ENCODE measurements at regions not wholly inside any gene's neighbourhood (a gene's known extent, or its start where the extent isn't known, plus 50 kb on each side); places are given as distances from the start of the nearest gene placed in this dataset.

DNA sequence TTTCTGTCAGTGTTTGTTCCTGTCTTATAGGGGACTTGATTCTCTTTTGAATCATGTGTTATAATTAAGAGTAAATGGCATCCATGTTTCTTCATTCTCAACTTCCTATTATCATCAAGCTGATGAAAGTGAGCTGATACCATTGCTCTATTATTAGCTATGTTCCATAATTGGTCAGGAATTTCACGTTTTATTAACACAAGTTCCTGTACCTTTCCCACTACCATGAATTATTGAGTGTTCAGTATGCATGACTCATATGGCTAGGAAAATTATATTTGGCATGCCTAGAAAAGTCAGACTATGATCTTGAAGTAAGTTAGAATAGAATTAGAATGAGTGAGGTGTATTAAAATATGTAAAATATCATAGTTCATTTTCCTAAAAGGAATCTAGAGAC lies 278.9 kb upstream of the LRRC3B start:
- DNase-seq (ENCODE audit: low read depth in 4 of 4, low spot score in 3 of 4): no peak

DNA sequence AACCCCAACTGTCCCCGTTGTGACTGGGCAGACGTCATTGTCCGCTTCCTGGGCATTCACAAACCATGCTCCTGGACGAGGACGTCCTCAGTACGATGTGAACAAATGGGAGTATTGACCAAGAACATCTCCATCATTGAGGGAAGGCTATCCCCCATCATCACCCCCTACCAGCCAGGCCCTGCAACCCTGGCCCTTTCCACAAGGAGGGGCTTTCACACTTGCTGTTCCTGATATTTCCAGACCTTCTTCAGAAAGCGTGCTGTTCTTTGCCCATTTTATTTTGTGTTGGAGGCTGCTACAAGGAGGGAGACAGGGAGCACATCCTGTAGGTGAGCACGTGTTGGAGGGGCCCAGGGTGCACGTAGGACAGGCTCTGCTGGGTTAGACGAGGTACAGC lies 277.0 kb upstream of the LRRC3B start:
- no peak for DNase-seq (ENCODE audit: low read depth in 4 of 4, low spot score in 3 of 4)

GRCh38 chr3:26346497-26346896 lies 276.1 kb upstream of the LRRC3B start:
- DNase-seq (ENCODE audit: low read depth in 4 of 4, low spot score in 3 of 4): no peak

- DNase-seq (ENCODE audit: low read depth in 4 of 4, low spot score in 3 of 4): no peak
Measured at GRCh38 chr3:26347150-26347549, 275.4 kb upstream of the LRRC3B start.

DNA sequence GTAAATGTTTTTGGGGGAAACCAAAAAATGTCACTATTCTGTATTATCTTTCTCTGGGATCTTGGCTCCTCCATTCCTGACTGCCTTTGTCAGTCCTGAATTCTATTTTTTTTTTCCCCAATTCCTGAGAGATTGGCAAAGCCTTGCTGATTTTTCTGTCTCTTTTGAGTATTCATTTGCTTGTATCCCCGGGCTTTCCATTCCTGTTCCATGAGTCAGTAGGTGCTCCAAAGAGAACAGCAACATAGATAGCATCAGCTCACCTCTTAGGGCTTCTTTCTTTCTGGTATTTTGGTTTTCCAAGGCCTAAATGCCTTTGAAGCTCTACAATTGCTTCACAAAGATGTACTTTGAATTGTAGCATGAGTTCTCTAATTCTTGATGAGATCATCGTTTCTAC lies 271.7 kb upstream of the LRRC3B start:
- DNase-seq (ENCODE audit: low read depth in 4 of 4, low spot score in 3 of 4): no peak

DNA sequence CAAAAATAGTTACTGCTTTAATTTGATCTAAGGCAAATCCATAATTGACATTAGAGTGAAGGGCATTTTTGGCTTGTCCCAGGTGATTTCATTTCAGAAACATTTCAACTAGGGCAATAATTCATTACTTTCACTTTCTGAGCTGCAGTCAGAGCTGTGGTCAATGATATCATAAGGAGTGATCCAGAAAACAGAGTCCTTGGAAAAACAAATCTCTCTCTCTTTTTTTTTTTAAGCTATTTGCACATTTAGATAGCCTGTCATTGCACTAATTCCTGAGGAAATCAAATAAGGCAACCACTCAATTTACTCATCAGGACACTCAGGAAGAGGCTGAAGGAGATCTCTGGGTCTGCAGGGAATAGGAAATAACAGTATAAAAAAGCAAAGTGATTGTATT lies 269.5 kb upstream of the LRRC3B start:
- no peak for DNase-seq (ENCODE audit: low read depth in 4 of 4, low spot score in 3 of 4)

DNA sequence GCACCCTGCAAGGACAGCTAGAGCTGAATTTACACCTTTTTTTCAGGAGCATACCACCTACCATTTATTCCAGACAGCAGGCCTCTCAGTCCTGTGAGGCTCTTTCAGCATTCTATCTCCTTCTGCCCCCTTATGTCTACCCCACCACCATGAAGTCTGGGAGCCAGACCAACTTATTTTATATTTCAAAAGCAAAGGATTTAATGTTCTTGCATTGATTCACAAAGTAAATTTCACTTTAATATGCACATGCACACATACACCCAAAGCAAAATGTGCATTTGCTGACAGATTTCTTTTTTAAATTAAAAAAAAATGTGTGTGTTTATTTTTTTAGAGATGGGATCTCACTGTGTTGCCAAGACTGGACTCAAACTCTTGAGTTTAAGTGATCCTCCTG lies 264.2 kb upstream of the LRRC3B start:
- DNase-seq (ENCODE audit: low read depth in 4 of 4, low spot score in 3 of 4): no peak

DNA sequence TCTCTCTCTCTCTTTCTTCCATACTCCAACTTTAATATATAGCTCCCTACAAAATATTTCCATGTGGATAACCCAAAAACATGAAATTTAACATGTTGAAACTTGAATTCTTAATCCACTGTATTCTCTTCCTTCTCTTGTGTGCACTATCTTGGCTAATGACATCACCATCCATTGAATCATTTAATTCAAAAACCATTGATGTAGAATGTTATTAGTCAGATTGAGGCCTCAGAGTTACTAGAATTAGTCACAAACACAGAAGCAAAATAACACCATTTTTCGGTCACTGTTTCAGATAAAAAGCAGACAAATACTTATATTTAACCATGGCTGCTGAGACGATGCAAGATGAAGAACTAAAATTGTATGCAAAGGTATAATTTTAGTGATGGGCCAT lies 256.9 kb upstream of the LRRC3B start:
- no peak for DNase-seq (ENCODE audit: low read depth in 4 of 4, low spot score in 3 of 4)

DNA sequence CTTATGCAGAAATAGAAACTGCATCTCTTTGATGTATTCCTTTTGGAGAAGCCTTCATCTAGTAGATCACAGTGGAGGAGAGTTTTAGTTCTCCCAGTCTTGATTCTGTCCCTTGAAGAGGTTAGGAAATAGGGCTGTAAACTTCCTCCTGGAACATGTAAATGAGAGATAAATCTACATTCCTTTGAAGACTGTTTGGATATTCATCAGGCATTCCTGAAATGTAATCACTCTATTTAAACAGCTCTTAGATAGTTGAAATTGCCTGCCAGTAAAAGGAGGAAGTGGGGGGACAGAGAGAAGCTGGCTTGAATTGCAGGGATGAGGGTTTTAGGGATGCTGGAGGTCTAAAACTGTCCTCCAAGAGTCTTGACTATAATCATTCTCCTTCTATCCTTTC lies 254.3 kb upstream of the LRRC3B start:
- no peak for DNase-seq (ENCODE audit: low read depth in 4 of 4, low spot score in 3 of 4)

GRCh38 chr3:26369133-26369532 lies 253.4 kb upstream of the LRRC3B start:
- DNase-seq (ENCODE audit: low read depth in 4 of 4, low spot score in 3 of 4): no peak

DNA sequence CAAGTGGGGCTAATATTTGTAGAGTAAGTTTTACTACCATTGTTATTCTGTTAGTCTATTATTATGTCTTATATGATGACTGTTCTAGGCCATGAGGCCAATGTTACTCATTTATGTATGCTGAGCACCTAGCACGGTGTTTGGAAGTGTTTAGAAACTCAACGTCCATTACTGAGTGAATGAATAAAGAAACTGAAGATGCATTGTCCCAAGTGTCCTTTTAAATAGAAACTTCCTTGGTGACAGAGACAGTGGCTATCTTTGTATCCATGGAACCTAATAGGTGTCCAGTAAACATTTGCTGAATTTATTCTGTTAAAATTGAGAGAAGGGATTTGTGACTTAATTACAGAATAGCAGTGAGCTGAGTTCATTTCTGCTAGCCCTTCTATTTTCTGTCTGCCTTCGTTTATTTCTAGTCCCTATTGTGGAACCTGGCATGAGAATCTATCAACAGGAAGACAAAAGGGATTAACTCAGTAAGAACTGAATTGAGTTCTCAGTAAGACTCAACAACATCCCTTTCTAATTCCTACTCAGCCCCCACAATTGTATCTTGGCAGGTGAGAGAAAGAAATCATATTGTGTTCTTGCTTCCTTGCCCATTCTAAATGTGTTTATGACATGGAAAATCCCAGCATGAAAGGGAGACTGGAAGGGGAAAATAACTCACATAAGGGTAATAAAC lies 246.6 kb upstream of the LRRC3B start:
- no peak for DNase-seq (ENCODE audit: low read depth in 4 of 4, low spot score in 3 of 4)

DNA sequence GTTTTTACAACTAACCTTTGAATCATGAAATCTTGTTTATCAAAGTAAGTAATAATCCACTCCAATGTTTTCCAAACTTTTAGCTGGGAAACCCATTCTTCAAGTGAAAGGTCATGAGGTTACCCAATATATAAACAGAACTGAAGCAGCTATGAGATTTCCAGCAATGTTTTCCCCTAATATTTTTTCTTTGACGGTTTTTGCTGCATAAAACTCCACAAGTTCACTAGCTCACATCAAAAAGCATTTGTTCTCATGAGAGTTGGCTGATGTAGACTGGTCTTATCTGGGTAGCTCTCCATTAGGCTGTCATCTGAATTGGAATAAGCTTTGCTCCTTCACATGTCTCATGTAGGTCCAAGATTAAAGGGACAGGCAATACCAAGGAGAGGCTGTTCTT lies 241.2 kb upstream of the LRRC3B start:
- DNase-seq (ENCODE audit: low read depth in 4 of 4, low spot score in 3 of 4): peak; percentile 4 to 49 (median 15)

DNA sequence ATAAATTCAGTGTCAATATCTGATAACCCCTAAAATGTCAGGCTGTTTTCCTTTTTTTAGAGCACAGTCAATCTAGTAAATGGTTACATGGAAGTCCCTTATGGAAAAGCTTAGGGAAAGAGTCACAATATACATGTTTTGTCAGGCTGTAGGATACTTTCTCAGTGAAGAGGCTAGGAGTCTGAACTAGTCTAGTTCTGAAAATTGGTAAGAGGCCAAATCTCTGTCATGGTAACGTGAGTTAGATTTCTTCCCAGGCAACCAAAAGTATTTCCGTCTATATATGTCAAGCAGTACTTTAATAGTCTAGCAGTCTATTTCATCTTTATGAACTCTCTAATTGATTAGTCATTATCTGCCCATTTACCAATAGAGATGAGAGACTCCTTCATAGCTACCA lies 215.9 kb upstream of the LRRC3B start:
- no peak for DNase-seq (ENCODE audit: low read depth in 4 of 4, low spot score in 3 of 4)

DNA sequence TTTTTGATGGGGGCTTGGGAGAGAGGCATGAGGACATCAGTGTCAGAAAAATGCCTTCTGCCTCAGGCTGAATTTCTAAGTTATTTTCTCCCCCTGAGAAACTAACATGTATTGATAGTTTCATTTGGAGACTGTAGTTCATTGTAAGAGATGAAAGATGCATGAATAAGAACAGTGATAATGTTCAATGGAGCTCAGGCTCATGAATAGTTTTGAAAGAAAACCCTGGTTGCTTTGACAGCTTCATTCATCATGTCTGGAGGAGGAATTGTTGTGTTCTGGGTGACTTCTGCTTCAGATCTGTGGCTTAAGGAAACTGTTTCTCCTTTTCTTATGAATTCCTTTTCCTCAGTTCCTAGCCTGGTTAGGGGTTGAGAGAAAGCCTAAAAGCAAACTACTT lies 204.0 kb upstream of the LRRC3B start:
- no peak for DNase-seq (ENCODE audit: low read depth in 4 of 4, low spot score in 3 of 4)

- DNase-seq (ENCODE audit: low read depth in 4 of 4, low spot score in 3 of 4): no peak
Measured at GRCh38 chr3:26422415-26422814, 200.2 kb upstream of the LRRC3B start.

- no peak for DNase-seq (ENCODE audit: low read depth in 4 of 4, low spot score in 3 of 4)
Measured at GRCh38 chr3:26425076-26425475, 197.5 kb upstream of the LRRC3B start.

- no peak for DNase-seq (ENCODE audit: low read depth in 4 of 4, low spot score in 3 of 4)
Measured at GRCh38 chr3:26428992-26429391, 193.6 kb upstream of the LRRC3B start.

- DNase-seq (ENCODE audit: low read depth in 4 of 4, low spot score in 3 of 4): no peak
Measured at GRCh38 chr3:26437678-26438077, 184.9 kb upstream of the LRRC3B start.

DNA sequence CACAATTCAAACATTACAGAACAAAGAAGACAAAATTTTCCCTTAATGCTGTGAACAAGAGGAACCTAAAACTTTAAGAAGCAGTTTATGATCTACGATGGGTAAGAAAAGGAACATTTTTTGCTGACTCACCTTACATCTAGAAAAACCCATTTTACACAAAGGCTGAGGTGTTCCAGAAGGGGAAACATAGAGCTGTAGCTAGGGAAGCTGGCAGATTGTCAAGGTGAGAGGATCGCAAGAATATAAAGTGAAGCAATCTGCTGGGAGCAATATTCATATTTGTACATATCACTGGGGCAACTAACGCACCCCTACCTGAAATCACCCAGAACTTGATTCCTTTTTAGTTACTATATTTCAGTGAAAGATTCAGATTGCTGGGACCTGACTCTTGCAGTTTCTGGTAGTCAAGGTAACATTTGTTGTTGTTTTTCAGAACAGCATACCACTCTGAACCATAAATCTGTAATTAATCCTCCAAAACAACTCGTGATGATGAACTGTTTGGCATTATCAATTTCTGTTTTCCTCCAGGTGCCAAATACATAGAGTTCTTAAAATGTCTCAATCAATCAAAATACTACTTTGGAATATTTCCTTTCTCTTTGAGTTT lies 184.1 kb upstream of the LRRC3B start:
- DNase-seq (ENCODE audit: low read depth in 4 of 4, low spot score in 3 of 4): no peak

- no peak for DNase-seq (ENCODE audit: low read depth in 4 of 4, low spot score in 3 of 4)
Measured at GRCh38 chr3:26438981-26439884, 183.3 kb upstream of the LRRC3B start.

GRCh38 chr3:26449996-26450395 lies 172.6 kb upstream of the LRRC3B start:
- no peak for DNase-seq (ENCODE audit: low read depth in 4 of 4, low spot score in 3 of 4)

DNA sequence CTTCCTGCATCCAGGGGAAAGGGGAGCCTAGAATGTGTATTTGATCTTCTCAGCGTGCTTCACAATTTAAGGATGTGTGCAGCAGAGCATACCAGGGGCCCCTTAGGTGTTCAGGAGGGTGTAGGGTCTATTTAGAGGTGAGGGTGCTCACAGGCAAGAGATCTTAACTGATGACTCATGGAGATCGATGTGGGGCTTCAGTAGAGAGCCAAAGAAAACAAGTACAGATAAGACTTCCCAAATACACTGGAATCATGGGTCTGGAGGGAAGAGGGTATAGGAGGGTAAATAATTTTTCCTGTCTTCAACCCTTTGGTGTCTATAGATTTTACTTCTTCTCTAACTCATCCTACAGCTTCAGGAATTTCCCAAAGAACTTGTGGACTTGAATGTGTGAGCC lies 170.2 kb upstream of the LRRC3B start:
- DNase-seq (ENCODE audit: low read depth in 4 of 4, low spot score in 3 of 4): no peak
